ENCODE measurements at regions not wholly inside any gene's neighbourhood (a gene's known extent, or its start where the extent isn't known, plus 50 kb on each side); places are given as distances from the start of the nearest gene placed in this dataset.

DNA sequence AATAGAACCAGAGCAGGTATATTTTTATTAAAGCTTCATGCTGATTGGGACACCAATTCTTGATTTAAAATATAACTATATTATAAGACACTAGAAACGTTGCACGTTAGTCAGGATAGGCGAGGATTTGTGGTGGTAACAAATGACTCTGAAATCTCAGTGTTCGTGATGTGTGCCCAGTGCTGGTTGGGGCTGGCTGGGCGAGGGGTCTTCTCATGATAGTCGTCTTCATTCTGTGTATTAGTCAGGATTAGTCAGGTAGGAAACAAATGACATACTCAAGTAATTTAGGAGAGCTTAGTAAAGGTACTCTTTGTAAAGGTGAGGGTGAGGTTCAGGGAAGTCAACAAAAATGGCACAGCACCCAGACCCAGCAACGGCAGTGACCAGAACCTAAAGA is 73.9 kb upstream of the HIF1A start:
- TF ChIP-seq, protein P1, sequence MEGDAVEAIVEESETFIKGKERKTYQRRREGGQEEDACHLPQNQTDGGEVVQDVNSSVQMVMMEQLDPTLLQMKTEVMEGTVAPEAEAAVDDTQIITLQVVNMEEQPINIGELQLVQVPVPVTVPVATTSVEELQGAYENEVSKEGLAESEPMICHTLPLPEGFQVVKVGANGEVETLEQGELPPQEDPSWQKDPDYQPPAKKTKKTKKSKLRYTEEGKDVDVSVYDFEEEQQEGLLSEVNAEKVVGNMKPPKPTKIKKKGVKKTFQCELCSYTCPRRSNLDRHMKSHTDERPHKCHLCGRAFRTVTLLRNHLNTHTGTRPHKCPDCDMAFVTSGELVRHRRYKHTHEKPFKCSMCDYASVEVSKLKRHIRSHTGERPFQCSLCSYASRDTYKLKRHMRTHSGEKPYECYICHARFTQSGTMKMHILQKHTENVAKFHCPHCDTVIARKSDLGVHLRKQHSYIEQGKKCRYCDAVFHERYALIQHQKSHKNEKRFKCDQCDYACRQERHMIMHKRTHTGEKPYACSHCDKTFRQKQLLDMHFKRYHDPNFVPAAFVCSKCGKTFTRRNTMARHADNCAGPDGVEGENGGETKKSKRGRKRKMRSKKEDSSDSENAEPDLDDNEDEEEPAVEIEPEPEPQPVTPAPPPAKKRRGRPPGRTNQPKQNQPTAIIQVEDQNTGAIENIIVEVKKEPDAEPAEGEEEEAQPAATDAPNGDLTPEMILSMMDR (IDR thresholded peaks at IDR 0.05), result no peak
- TF ChIP-seq POLR2A (IDR thresholded peaks at IDR 0.05), result no peak

Measured in Peyer's patch (tissue), 4 donors.